HG03280 (cell line): ENCODE measurements at regions not wholly inside any gene's neighbourhood (a gene's known extent, or its start where the extent isn't known, plus 50 kb on each side); places are given as distances from the start of the nearest gene placed in this dataset.

ENCODE experiments used
- ATAC-seq: cut with Tn5 transposase; IDR thresholded peaks from one replicate; pipeline ENCODE4 v1.9.1; 2021; ENCODE audit warnings: mild to moderate bottlenecking, moderate library complexity; ENCODE audit not compliant: unreplicated experiment

GRCh38 chr9:38229504-38230155 is 160.6 kb upstream of the SHB start:
- no peak for ATAC-seq

- ATAC-seq = no peak
Observed at GRCh38 chr9:38229104-38229500, 160.1 kb upstream of the SHB start.

GRCh38 chr9:38228331-38229103 is 159.5 kb upstream of the SHB start:
- no peak for ATAC-seq

- ATAC-seq = no peak
Observed at GRCh38 chr9:38227656-38228055, 158.6 kb upstream of the SHB start.

GRCh38 chr9:38227061-38227540 is 158.1 kb upstream of the SHB start:
- no peak for ATAC-seq

GRCh38 chr9:38226491-38226951 is 157.5 kb upstream of the SHB start:
- ATAC-seq = no peak

- ATAC-seq = no peak
Observed at GRCh38 chr9:38224941-38225340, 155.9 kb upstream of the SHB start.

GRCh38 chr9:38216572-38216971 is 147.5 kb upstream of the SHB start:
- no peak for ATAC-seq

- ATAC-seq = no peak
Observed at GRCh38 chr9:38215465-38215864, 146.4 kb upstream of the SHB start.

GRCh38 chr9:38214432-38214831 is 145.4 kb upstream of the SHB start:
- ATAC-seq = no peak

- no peak for ATAC-seq
Observed at GRCh38 chr9:38213631-38214299, 144.7 kb upstream of the SHB start.

- ATAC-seq = no peak
Observed at GRCh38 chr9:38212016-38212415, 143.0 kb upstream of the SHB start.

GRCh38 chr9:38211002-38211401 is 142.0 kb upstream of the SHB start:
- ATAC-seq = no peak

GRCh38 chr9:38208206-38208901 is 139.3 kb upstream of the SHB start:
- ATAC-seq = no peak

GRCh38 chr9:38207247-38207778 is 138.3 kb upstream of the SHB start:
- ATAC-seq = no peak

- ATAC-seq = no peak
Observed at GRCh38 chr9:38205279-38205678, 136.3 kb upstream of the SHB start.

- ATAC-seq = no peak
Observed at GRCh38 chr9:38202336-38202938, 133.4 kb upstream of the SHB start.

GRCh38 chr9:38201844-38202243 is 132.8 kb upstream of the SHB start:
- no peak for ATAC-seq

GRCh38 chr9:38200431-38200830 is 131.4 kb upstream of the SHB start:
- ATAC-seq = no peak

GRCh38 chr9:38198140-38198539 is 129.1 kb upstream of the SHB start:
- no peak for ATAC-seq

- ATAC-seq = no peak
Observed at GRCh38 chr9:38196714-38197113, 127.7 kb upstream of the SHB start.
